ENCODE measurements at regions not wholly inside any gene's neighbourhood (a gene's known extent, or its start where the extent isn't known, plus 50 kb on each side); places are given as distances from the start of the nearest gene placed in this dataset.

GRCh38 chr18:78128004-78128403 lies 851.6 kb upstream of the SALL3 start:
- Mint-ChIP-seq H3K27me3 (no peaks in the 10 kb centered on the region), H3K4me1 (no peaks in the 10 kb centered on the region), H3K36me3 (ENCODE audit: low read depth) (no peaks in the 10 kb centered on the region), H3K27ac (no peak overlapping the region), H3K4me3 (no peak overlapping the region), H3K9me3 (peaks cover 15% of the 10 kb centered on the region)
- ATAC-seq, result no peak
- DNase-seq, result no peak

- no peaks in the 10 kb centered on the region for H3K27me3 Mint-ChIP-seq
- ATAC-seq (no peak), DNase-seq (no peak)
- H3K27ac Mint-ChIP-seq, result no peak overlapping the region
- peaks cover 15% of the 10 kb centered on the region for H3K9me3 Mint-ChIP-seq
- no peak overlapping the region for H3K4me3 Mint-ChIP-seq
- H3K4me1 Mint-ChIP-seq, result no peaks in the 10 kb centered on the region
- no peaks in the 10 kb centered on the region for H3K36me3 Mint-ChIP-seq (ENCODE audit: low read depth)
Observed at GRCh38 chr18:78129260-78129659, 850.4 kb upstream of the SALL3 start.

- Mint-ChIP-seq H3K27ac (no peak overlapping the region), H3K27me3 (no peaks in the 10 kb centered on the region)
Observed at GRCh38 chr18:78130232-78131195, 849.1 kb upstream of the SALL3 start.

GRCh38 chr18:78133729-78134128 lies 845.9 kb upstream of the SALL3 start:
- H3K36me3 Mint-ChIP-seq (ENCODE audit: low read depth), result no peaks in the 10 kb centered on the region
- DNase-seq (no peak), ATAC-seq (no peak)
- H3K4me3 Mint-ChIP-seq, result no peak overlapping the region
- H3K27ac Mint-ChIP-seq, result no peak overlapping the region
- H3K9me3 Mint-ChIP-seq, result no peaks in the 10 kb centered on the region
- H3K27me3 Mint-ChIP-seq, result peaks cover 3% of the 10 kb centered on the region
- H3K4me1 Mint-ChIP-seq, result no peaks in the 10 kb centered on the region

More at GRCh38 chr18:78130232-78131195, 849.1 kb upstream of the SALL3 start:
- ATAC-seq (no peak), DNase-seq (no peak)
- peaks cover 10% of the 10 kb centered on the region for H3K9me3 Mint-ChIP-seq
- H3K36me3 Mint-ChIP-seq (ENCODE audit: low read depth), result no peaks in the 10 kb centered on the region
- H3K4me1 Mint-ChIP-seq, result no peaks in the 10 kb centered on the region
- H3K4me3 Mint-ChIP-seq, result no peak overlapping the region

GRCh38 chr18:78136986-78137385 lies 842.6 kb upstream of the SALL3 start:
- ATAC-seq (no peak), DNase-seq (no peak)
- no peak overlapping the region for H3K4me3 Mint-ChIP-seq
- H3K9me3 Mint-ChIP-seq, result no peaks in the 10 kb centered on the region
- H3K27ac Mint-ChIP-seq, result no peak overlapping the region
- H3K36me3 Mint-ChIP-seq (ENCODE audit: low read depth), result no peaks in the 10 kb centered on the region
- H3K27me3 Mint-ChIP-seq, result peaks cover 3% of the 10 kb centered on the region
- no peaks in the 10 kb centered on the region for H3K4me1 Mint-ChIP-seq

GRCh38 chr18:78138983-78139496 lies 840.6 kb upstream of the SALL3 start:
- Mint-ChIP-seq H3K4me3 (no peak overlapping the region), H3K9me3 (no peaks in the 10 kb centered on the region), H3K27me3 (peaks cover 3% of the 10 kb centered on the region), H3K27ac (no peak overlapping the region), H3K4me1 (no peaks in the 10 kb centered on the region), H3K36me3 (ENCODE audit: low read depth) (no peaks in the 10 kb centered on the region)
- no peak for ATAC-seq
- no peak for DNase-seq

GRCh38 chr18:78140294-78140693 lies 839.3 kb upstream of the SALL3 start:
- Mint-ChIP-seq H3K36me3 (ENCODE audit: low read depth) (no peaks in the 10 kb centered on the region), H3K4me3 (no peak overlapping the region), H3K4me1 (no peaks in the 10 kb centered on the region), H3K9me3 (no peaks in the 10 kb centered on the region), H3K27ac (no peak overlapping the region), H3K27me3 (peaks cover 3% of the 10 kb centered on the region)
- DNase-seq (no peak), ATAC-seq (no peak)

GRCh38 chr18:78144669-78145068 lies 834.9 kb upstream of the SALL3 start:
- no peaks in the 10 kb centered on the region for H3K9me3 Mint-ChIP-seq
- H3K27me3 Mint-ChIP-seq, result no peaks in the 10 kb centered on the region
- DNase-seq (no peak), ATAC-seq (no peak)
- no peaks in the 10 kb centered on the region for H3K36me3 Mint-ChIP-seq (ENCODE audit: low read depth)
- no peak overlapping the region for H3K27ac Mint-ChIP-seq
- H3K4me3 Mint-ChIP-seq, result no peak overlapping the region
- H3K4me1 Mint-ChIP-seq, result no peaks in the 10 kb centered on the region

GRCh38 chr18:78145096-78145495 lies 834.5 kb upstream of the SALL3 start:
- no peaks in the 10 kb centered on the region for H3K36me3 Mint-ChIP-seq (ENCODE audit: low read depth)
- no peaks in the 10 kb centered on the region for H3K9me3 Mint-ChIP-seq
- no peak for DNase-seq
- no peak overlapping the region for H3K4me3 Mint-ChIP-seq
- H3K27me3 Mint-ChIP-seq, result no peaks in the 10 kb centered on the region
- no peak for ATAC-seq
- no peak overlapping the region for H3K27ac Mint-ChIP-seq
- no peaks in the 10 kb centered on the region for H3K4me1 Mint-ChIP-seq

GRCh38 chr18:78146136-78147085 lies 833.2 kb upstream of the SALL3 start:
- Mint-ChIP-seq H3K27ac (no peak overlapping the region), H3K4me3 (no peak overlapping the region), H3K4me1 (no peaks in the 10 kb centered on the region), H3K27me3 (no peaks in the 10 kb centered on the region), H3K9me3 (no peaks in the 10 kb centered on the region), H3K36me3 (ENCODE audit: low read depth) (no peaks in the 10 kb centered on the region)
- ATAC-seq, result no peak
- no peak for DNase-seq

GRCh38 chr18:78150590-78150989 lies 829.0 kb upstream of the SALL3 start:
- no peak for ATAC-seq
- Mint-ChIP-seq H3K27ac (no peak overlapping the region), H3K27me3 (no peaks in the 10 kb centered on the region), H3K4me3 (no peak overlapping the region), H3K9me3 (no peaks in the 10 kb centered on the region), H3K36me3 (ENCODE audit: low read depth) (no peaks in the 10 kb centered on the region), H3K4me1 (no peaks in the 10 kb centered on the region)
- DNase-seq, result no peak

GRCh38 chr18:78151234-78151633 lies 828.4 kb upstream of the SALL3 start:
- H3K36me3 Mint-ChIP-seq (ENCODE audit: low read depth), result no peaks in the 10 kb centered on the region
- no peaks in the 10 kb centered on the region for H3K27me3 Mint-ChIP-seq
- H3K4me1 Mint-ChIP-seq, result no peaks in the 10 kb centered on the region
- DNase-seq (no peak), ATAC-seq (no peak)
- no peak overlapping the region for H3K4me3 Mint-ChIP-seq
- no peaks in the 10 kb centered on the region for H3K9me3 Mint-ChIP-seq
- no peak overlapping the region for H3K27ac Mint-ChIP-seq

GRCh38 chr18:78151948-78152725 lies 827.5 kb upstream of the SALL3 start:
- DNase-seq (no peak), ATAC-seq (no peak)
- Mint-ChIP-seq H3K4me3 (no peak overlapping the region), H3K9me3 (no peaks in the 10 kb centered on the region), H3K36me3 (ENCODE audit: low read depth) (no peaks in the 10 kb centered on the region), H3K27ac (no peak overlapping the region), H3K27me3 (no peaks in the 10 kb centered on the region), H3K4me1 (no peaks in the 10 kb centered on the region)

- ATAC-seq, result no peak
- Mint-ChIP-seq H3K36me3 (ENCODE audit: low read depth) (no peaks in the 10 kb centered on the region), H3K9me3 (no peaks in the 10 kb centered on the region), H3K27me3 (no peaks in the 10 kb centered on the region), H3K4me3 (no peak overlapping the region), H3K4me1 (no peaks in the 10 kb centered on the region), H3K27ac (no peak overlapping the region)
- no peak for DNase-seq
Observed at GRCh38 chr18:78153362-78153761, 826.3 kb upstream of the SALL3 start.
